HEK293T (cell line): ENCODE measurements at regions not wholly inside any gene's neighbourhood (a gene's known extent, or its start where the extent isn't known, plus 50 kb on each side); places are given as distances from the start of the nearest gene placed in this dataset.

ENCODE experiments used
- BHLHE40 ChIP-seq: fragments of 450-650 bp; IDR thresholded peaks from 2 replicates; pipeline ENCODE4 v1.6.1; 2016; ENCODE audit warnings: mild to moderate bottlenecking, moderate library complexity, borderline replicate concordance
- CTBP1 ChIP-seq: fragments of 450-650 bp; IDR thresholded peaks from 2 replicates; pipeline ENCODE4 v1.6.1; 2016; ENCODE audit warnings: borderline replicate concordance
- ELF4 ChIP-seq: fragments of 450-650 bp; IDR thresholded peaks from 2 replicates; pipeline ENCODE4 v1.6.1; 2017; ENCODE audit warnings: antibody characterized with exemption
- FOXA1 ChIP-seq: fragments of 450-650 bp; IDR thresholded peaks from 2 replicates; pipeline ENCODE4 v1.6.1; 2016; ENCODE audit warnings: mild to moderate bottlenecking
- FOXK2 ChIP-seq: fragments of 450-650 bp; IDR thresholded peaks from 2 replicates; pipeline ENCODE4 v1.6.1; 2016; ENCODE audit warnings: mild to moderate bottlenecking
- FOXM1 ChIP-seq: fragments of 450-650 bp; IDR thresholded peaks from 2 replicates; pipeline ENCODE4 v1.6.1; 2017; ENCODE audit warnings: mild to moderate bottlenecking, borderline replicate concordance
- HDGF ChIP-seq: fragments of 450-650 bp; IDR thresholded peaks from 2 replicates; pipeline ENCODE4 v1.6.1; 2017; ENCODE audit warnings: antibody characterized with exemption, borderline replicate concordance
- L3MBTL2 ChIP-seq: fragments of 450-650 bp; conservative IDR thresholded peaks from 2 replicates; pipeline ENCODE4 v1.6.1; 2016; ENCODE audit warnings: mild to moderate bottlenecking
- LEF1 ChIP-seq: fragments of 450-650 bp; IDR thresholded peaks from 2 replicates; pipeline ENCODE4 v1.6.1; 2017; ENCODE audit warnings: mild to moderate bottlenecking, borderline replicate concordance
- NFRKB ChIP-seq: fragments of 450-650 bp; IDR thresholded peaks from 2 replicates; pipeline ENCODE4 v1.6.1; 2016; ENCODE audit warnings: mild to moderate bottlenecking, moderate library complexity
- PKNOX1 ChIP-seq: fragments of 450-650 bp; IDR thresholded peaks from 2 replicates; pipeline ENCODE4 v1.6.1; 2016
- SP1 ChIP-seq: fragments of 450-650 bp; IDR thresholded peaks from 2 replicates; pipeline ENCODE4 v1.6.1; 2017
- SUZ12 ChIP-seq: fragments of 450-650 bp; IDR thresholded peaks from 2 replicates; pipeline ENCODE4 v1.6.1; 2016; ENCODE audit warnings: mild to moderate bottlenecking
- TARDBP ChIP-seq: fragments of 450-650 bp; IDR thresholded peaks from 2 replicates; pipeline ENCODE4 v1.6.1; 2016

GRCh38 chr3:5732081-5732480 is 544.6 kb downstream of the EDEM1 start:
- TF ChIP-seq SP1 (no peak), NFRKB (no peak), ELF4 (no peak), HDGF (no peak), L3MBTL2 (no peak), TARDBP (no peak), PKNOX1 (no peak), FOXK2 (no peak), BHLHE40 (no peak), FOXM1 (no peak), LEF1 (no peak), FOXA1 (no peak), CTBP1 (no peak), SUZ12 (no peak)
